ENCODE measurements at regions not wholly inside any gene's neighbourhood (a gene's known extent, or its start where the extent isn't known, plus 50 kb on each side); places are given as distances from the start of the nearest gene placed in this dataset.
A peak's percentile ranks its signal among the peaks of the same experiment; 100 is the strongest.

DNA sequence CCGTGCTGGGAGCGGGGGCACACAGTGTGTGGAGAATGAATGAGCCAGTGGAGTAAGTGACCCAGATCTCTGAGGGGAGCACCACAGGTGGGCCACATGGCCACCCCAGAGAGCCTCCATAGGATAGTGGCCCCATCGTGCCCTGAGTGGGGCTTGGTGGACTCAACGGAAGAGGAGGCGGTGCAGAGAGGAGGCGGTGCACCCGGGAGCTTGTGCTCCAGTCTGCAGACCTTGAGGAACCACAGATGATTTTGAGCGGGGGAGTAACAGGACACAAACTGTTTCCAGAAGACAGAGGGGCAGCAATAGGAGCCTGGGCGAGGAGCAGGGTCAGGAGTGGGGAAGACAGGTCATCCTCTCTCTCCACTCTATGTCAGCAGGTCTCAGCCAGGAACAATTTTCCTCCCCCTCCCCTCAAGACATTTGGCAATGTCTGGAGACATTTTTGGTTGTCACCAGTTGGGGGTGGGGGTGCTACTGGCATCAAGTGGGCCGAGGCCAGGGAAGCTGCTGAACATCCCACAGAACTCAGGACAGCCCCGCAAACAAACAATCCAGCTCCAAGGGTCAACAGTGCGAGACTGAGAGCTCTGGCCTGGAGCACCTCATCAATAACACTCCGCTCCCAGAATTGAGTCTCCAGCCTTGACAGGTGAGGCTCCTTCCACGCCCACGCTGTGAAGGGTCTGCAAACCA lies 182.2 kb downstream of the USP12 start:
- Histone ChIP-seq H3K4me1 (ENCODE audit: control insufficient read depth, insufficient read depth, low read length) (no peaks in the 10 kb centered on the region), H3K36me3 (ENCODE audit: control insufficient read depth, insufficient read depth, low read length) (no peaks in the 10 kb centered on the region), H3K4me3 (ENCODE audit: low read length) (no peak overlapping the region), H3K27me3 (ENCODE audit: control insufficient read depth, insufficient read depth, low read length) (no peaks in the 10 kb centered on the region), H3K27ac (ENCODE audit: low read length) (no peak overlapping the region), H3K9me3 (ENCODE audit: control insufficient read depth, insufficient read depth, low read length) (no peaks in the 10 kb centered on the region)
- WGBS (ENCODE audit: insufficient coverage, insufficient read length) = no CpG with 5 or more reads among the region's 15 CpGs
- no peak for DNase-seq (ENCODE audit: low read depth, low spot score)

DNA sequence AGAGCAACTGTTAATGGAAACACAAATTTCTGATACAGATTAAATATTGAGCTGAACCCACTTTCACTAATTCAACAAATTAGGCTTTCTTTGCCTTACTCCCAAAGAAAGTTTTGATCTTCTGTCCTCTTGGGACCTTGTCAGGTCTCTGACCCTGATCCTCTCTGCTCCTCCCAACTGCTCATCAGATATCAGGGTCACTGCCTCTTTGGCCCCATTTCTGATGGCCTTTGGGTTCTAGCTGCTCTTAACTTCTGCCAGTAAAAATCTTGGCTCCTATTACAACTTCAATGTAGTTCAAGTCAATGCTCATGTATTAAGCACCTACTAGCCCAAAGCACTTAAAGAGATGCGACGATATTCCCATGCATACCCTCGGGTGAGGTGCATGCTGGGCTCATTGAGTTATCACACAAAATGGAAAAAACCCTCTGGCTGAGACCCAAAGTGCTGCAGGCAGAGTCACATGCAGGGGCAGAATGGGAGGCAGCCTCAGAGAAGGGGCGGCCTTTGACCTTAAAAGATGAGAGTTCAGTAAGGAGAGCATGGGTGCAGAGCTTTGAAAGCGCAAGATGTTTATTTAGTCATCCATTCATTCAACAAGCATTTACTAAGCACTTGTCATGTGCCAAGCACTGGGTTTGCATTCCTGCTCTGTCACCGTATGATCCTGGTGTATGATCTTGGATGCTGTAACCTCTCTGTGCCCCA lies 183.4 kb downstream of the USP12 start:
- no peaks in the 10 kb centered on the region for H3K27me3 ChIP-seq (ENCODE audit: control insufficient read depth, insufficient read depth, low read length)
- no peaks in the 10 kb centered on the region for H3K9me3 ChIP-seq (ENCODE audit: control insufficient read depth, insufficient read depth, low read length)
- no peak overlapping the region for H3K4me3 ChIP-seq (ENCODE audit: low read length)
- no peaks in the 10 kb centered on the region for H3K36me3 ChIP-seq (ENCODE audit: control insufficient read depth, insufficient read depth, low read length)
- no CpG with 5 or more reads among the region's 6 CpGs for WGBS (ENCODE audit: insufficient coverage, insufficient read length)
- no peak for DNase-seq (ENCODE audit: low read depth, low spot score)
- 0 out of 2 replicates have a peak, but pooled peaks cover under 1% of the 10 kb centered on the region for H3K4me1 ChIP-seq (ENCODE audit: control insufficient read depth, insufficient read depth, low read length)
- no peak overlapping the region for H3K27ac ChIP-seq (ENCODE audit: low read length)

DNA sequence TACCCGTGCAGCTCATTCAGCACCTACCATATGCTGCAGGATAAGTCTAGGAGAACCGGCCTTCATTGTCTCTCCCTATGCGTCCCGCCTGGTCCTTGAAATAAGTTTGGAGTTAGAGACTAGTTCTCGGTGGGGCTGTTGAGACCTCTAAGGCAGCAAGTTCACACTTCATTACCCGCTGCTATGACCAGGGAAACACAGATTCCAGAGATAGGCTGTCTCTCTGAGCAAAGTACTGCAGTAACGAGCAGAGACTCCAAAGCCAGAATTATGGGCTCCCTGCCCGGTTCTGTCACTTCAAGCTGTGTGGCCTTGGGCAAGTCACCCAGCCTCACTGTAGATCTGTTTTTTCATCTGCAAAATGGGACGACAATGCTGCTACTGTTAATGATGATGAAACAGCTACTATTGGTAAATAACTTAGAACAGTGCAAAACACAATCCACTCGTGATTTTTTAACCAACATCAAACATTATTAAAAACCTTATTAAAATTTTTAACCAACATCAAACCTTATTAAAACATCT lies 184.1 kb downstream of the USP12 start:
- no peaks in the 10 kb centered on the region for H3K9me3 ChIP-seq (ENCODE audit: control insufficient read depth, insufficient read depth, low read length)
- 0 out of 2 replicates have a peak, but pooled peaks cover 3% of the 10 kb centered on the region for H3K4me1 ChIP-seq (ENCODE audit: control insufficient read depth, insufficient read depth, low read length)
- DNase-seq (ENCODE audit: low read depth, low spot score) = no peak
- no peaks in the 10 kb centered on the region for H3K36me3 ChIP-seq (ENCODE audit: control insufficient read depth, insufficient read depth, low read length)
- H3K4me3 ChIP-seq (ENCODE audit: low read length) = no peak overlapping the region
- WGBS (ENCODE audit: insufficient coverage, insufficient read length) = 100% methylated on average over 1 of the region's 10 CpGs
- no peaks in the 10 kb centered on the region for H3K27me3 ChIP-seq (ENCODE audit: control insufficient read depth, insufficient read depth, low read length)
- H3K27ac ChIP-seq (ENCODE audit: low read length) = no peak overlapping the region

DNA sequence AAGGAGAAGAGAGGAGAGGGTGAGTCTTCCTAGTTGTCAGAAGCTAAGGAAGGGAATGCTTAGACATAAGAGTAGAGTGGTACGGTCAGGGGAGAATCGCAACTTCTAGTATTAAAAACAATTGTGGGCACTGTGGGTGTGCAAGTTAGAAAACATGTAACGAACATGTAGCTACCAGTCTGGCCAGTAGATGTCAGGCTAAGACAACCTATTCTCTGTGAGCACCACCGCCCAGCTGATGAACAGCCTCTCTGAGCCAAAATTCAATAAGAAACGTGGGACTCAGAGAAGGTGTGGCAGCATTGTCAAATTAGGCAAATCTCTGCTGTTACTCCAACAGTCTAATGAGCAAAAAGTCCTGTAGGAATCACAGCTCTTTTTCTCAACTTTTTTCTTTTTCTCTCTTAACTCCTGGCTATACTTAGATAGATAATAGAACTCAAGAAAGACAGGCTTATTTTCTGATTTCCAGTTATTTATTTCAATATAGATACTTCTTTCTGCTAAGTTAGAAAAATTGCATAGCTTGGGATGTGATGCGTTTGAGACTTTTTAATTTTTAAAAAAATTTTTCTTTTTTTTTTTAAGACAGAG lies 186.2 kb downstream of the USP12 start:
- Histone ChIP-seq H3K4me3 (ENCODE audit: low read length) (no peak overlapping the region), H3K4me1 (ENCODE audit: control insufficient read depth, insufficient read depth, low read length) (0 out of 2 replicates have a peak, but pooled peaks cover 3% of the 10 kb centered on the region), H3K36me3 (ENCODE audit: control insufficient read depth, insufficient read depth, low read length) (no peaks in the 10 kb centered on the region), H3K27me3 (ENCODE audit: control insufficient read depth, insufficient read depth, low read length) (no peaks in the 10 kb centered on the region), H3K9me3 (ENCODE audit: control insufficient read depth, insufficient read depth, low read length) (no peaks in the 10 kb centered on the region), H3K27ac (ENCODE audit: low read length) (no peak overlapping the region)
- no CpG with 5 or more reads among the region's 6 CpGs for WGBS (ENCODE audit: insufficient coverage, insufficient read length)
- peak; percentile 74 for DNase-seq (ENCODE audit: low read depth, low spot score)

DNA sequence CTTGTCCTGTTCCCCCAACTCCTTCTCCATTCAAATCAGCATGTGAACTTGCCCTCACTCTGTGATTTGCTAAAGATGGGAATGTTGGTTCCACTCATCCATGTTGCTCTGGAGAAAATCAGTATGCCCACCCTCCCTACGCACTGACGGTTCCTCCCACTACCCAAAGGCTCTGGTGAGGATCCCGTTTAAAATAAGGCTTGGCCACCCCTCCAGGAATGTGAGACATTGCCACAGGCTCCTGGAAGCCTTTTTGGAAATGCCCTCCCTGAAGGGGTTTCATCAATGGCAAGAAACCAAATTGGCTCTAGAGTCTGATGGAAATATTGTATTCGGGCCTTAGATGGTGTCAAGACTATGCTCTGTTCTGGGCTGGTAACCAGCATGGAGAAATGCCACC lies 187.3 kb downstream of the USP12 start:
- no peak overlapping the region for H3K4me3 ChIP-seq (ENCODE audit: low read length)
- H3K27me3 ChIP-seq (ENCODE audit: control insufficient read depth, insufficient read depth, low read length) = no peaks in the 10 kb centered on the region
- no peaks in the 10 kb centered on the region for H3K9me3 ChIP-seq (ENCODE audit: control insufficient read depth, insufficient read depth, low read length)
- 0 out of 2 replicates have a peak, but pooled peaks cover 3% of the 10 kb centered on the region for H3K4me1 ChIP-seq (ENCODE audit: control insufficient read depth, insufficient read depth, low read length)
- no peak for DNase-seq (ENCODE audit: low read depth, low spot score)
- no peak overlapping the region for H3K27ac ChIP-seq (ENCODE audit: low read length)
- no peaks in the 10 kb centered on the region for H3K36me3 ChIP-seq (ENCODE audit: control insufficient read depth, insufficient read depth, low read length)
- WGBS (ENCODE audit: insufficient coverage, insufficient read length) = no CpG with 5 or more reads among the region's 4 CpGs

DNA sequence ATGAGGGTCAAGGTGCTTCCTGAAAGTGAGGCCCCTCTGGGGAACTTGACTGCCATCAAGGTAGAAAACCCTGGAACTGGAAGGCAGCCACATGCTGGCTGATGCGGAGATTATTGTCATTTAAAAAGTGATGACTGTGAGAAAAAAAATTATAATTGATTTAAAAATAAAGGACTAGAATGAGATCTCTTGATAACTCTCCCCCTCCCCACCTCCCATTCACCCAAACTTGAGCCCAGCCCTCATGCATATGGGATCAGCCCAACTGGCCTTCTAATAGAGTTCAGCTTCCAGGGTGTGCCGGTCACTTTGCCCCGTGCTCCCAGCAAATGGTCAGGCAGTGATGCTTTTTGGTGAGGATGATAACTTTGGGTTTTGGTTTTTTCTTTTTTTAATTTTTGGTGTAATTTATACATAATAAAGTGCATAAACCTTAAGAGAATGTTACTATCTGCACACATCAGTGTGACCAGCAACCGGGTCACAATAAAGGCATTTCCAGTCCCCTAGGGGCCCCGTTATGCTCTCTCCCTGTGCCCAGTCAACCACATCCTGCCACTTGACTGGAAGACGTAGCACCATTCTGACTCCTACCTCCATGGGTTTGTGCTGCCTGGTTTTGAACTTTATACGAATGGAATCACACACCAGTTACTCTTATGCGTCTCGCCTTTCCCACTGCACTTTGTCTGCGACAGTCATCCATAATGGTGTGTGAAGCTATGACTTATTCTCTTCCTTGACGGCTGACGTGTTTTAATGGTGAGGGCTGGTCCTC lies 187.9 kb downstream of the USP12 start:
- H3K36me3 ChIP-seq (ENCODE audit: control insufficient read depth, insufficient read depth, low read length) = no peaks in the 10 kb centered on the region
- WGBS (ENCODE audit: insufficient coverage, insufficient read length) = no CpG with 5 or more reads among the region's 12 CpGs
- no peak overlapping the region for H3K4me3 ChIP-seq (ENCODE audit: low read length)
- H3K9me3 ChIP-seq (ENCODE audit: control insufficient read depth, insufficient read depth, low read length) = no peaks in the 10 kb centered on the region
- H3K27ac ChIP-seq (ENCODE audit: low read length) = no peak overlapping the region
- H3K4me1 ChIP-seq (ENCODE audit: control insufficient read depth, insufficient read depth, low read length) = 0 out of 2 replicates have a peak, but pooled peaks cover 3% of the 10 kb centered on the region
- no peak for DNase-seq (ENCODE audit: low read depth, low spot score)
- H3K27me3 ChIP-seq (ENCODE audit: control insufficient read depth, insufficient read depth, low read length) = no peaks in the 10 kb centered on the region

DNA sequence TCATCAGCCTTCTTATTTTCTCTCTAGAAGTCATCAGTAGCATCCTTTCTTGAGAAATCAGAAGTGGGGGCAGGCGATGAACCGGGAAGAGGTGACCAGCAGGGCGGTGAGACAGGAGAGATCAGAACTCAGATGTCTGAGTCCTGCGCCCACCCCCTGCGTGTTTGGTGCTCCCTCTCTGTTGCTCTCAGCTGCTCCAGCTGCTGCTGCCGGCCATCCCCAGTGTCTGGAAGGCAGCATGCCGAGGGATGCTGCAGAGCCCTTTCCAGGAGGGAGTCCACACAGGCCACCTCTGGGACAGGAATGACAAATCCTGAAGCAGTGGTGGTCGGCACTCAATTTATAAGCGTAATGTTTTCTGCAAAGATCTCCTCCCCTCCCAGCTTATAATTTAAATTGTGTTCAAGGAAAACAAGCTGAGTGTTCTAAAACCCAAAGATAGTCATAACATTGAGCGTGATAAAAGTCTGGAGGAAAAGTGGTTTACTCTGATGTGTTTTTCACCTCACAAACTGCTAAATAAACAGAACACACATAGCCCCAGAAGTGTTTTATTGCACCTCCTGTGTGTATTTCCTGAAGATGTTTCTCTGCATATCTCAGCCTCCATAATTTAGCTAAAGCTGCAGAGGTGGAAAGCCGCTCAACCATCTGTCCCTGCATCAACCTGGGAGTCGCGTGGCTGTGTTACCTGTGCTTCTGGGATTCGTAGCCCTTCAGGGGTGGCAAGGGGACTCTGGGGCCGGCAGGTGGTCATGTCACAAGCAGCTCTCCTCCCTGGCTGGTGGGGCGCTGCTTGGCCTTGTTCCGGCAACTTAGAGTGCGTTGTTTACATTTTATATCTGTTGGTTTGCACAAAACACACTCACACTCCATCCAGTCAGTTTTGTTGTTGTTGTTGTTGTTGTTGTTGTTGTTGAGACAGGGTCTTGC lies 191.2 kb downstream of the USP12 start:
- H3K27ac ChIP-seq (ENCODE audit: low read length) = no peak overlapping the region
- H3K9me3 ChIP-seq (ENCODE audit: control insufficient read depth, insufficient read depth, low read length) = no peaks in the 10 kb centered on the region
- WGBS (ENCODE audit: insufficient coverage, insufficient read length) = no CpG with 5 or more reads among the region's 18 CpGs
- H3K4me3 ChIP-seq (ENCODE audit: low read length) = no peak overlapping the region
- no peaks in the 10 kb centered on the region for H3K27me3 ChIP-seq (ENCODE audit: control insufficient read depth, insufficient read depth, low read length)
- H3K36me3 ChIP-seq (ENCODE audit: control insufficient read depth, insufficient read depth, low read length) = no peaks in the 10 kb centered on the region
- no peak for DNase-seq (ENCODE audit: low read depth, low spot score)
- 0 out of 2 replicates have a peak, but pooled peaks cover 3% of the 10 kb centered on the region for H3K4me1 ChIP-seq (ENCODE audit: control insufficient read depth, insufficient read depth, low read length)

DNA sequence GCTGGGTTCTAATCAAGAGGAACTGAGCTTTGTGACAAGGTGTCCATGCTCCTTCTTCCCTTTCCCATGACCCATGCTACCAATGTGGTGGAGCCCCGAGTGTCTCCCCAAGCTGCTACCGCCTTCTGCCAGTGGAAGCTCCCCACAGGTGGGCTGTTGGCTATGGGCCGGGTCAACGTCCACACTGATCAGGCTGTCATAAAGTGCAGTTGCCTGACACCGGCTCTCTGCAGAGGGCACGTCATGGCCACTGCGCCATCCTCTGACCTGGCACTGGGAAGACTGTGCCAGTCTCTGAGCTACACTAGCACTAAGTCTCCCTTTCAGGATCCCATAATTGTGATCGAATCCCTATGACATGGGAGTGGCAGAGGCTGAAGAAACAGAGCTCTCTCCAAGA lies 192.3 kb downstream of the USP12 start:
- Histone ChIP-seq H3K4me1 (ENCODE audit: control insufficient read depth, insufficient read depth, low read length) (0 out of 2 replicates have a peak, but pooled peaks cover 3% of the 10 kb centered on the region), H3K36me3 (ENCODE audit: control insufficient read depth, insufficient read depth, low read length) (no peaks in the 10 kb centered on the region), H3K27ac (ENCODE audit: low read length) (no peak overlapping the region), H3K27me3 (ENCODE audit: control insufficient read depth, insufficient read depth, low read length) (no peaks in the 10 kb centered on the region), H3K9me3 (ENCODE audit: control insufficient read depth, insufficient read depth, low read length) (no peaks in the 10 kb centered on the region), H3K4me3 (ENCODE audit: low read length) (no peak overlapping the region)
- no CpG with 5 or more reads among the region's 8 CpGs for WGBS (ENCODE audit: insufficient coverage, insufficient read length)
- no peak for DNase-seq (ENCODE audit: low read depth, low spot score)

DNA sequence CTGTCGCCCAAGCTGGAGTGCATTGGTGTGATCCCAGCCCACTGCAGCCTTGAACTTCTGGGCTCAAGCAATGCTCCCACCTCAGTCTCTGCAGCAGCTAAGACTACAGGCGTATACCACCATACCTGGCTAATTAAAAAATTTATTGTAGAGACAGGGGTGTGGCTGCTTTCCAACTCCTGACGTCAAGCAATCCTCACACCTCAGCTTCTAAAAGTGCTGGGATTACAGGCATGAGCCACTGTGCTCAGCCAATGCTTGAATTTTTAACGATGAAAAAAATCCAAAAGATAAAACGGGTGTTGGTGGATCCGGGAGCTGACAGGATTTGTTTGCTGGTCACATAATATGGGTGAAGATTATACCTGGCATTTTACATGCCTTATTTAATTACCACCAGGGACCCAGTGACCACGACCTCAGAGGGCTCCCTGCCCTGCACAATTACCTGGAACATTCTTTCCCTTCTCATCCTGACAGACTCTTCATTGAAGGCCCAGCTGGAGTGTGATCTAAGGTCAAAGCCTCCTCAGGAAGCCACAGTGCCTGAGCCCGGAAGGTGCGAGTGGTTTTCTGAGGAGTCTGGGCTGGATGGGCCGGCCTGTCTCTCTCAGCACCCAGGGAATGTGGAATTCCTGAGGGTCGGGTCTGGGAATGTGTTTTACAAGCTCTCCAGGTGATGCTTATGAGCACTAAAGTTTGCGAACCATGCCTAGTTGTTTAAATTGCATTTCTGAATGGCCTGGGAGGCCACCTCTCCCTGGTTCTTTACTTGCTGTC lies 193.3 kb downstream of the USP12 start:
- no peaks in the 10 kb centered on the region for H3K27me3 ChIP-seq (ENCODE audit: control insufficient read depth, insufficient read depth, low read length)
- peak; percentile 27 for DNase-seq (ENCODE audit: low read depth, low spot score)
- no peaks in the 10 kb centered on the region for H3K9me3 ChIP-seq (ENCODE audit: control insufficient read depth, insufficient read depth, low read length)
- H3K4me1 ChIP-seq (ENCODE audit: control insufficient read depth, insufficient read depth, low read length) = 0 out of 2 replicates have a peak, but pooled peaks cover 3% of the 10 kb centered on the region
- H3K27ac ChIP-seq (ENCODE audit: low read length) = no peak overlapping the region
- no peaks in the 10 kb centered on the region for H3K36me3 ChIP-seq (ENCODE audit: control insufficient read depth, insufficient read depth, low read length)
- H3K4me3 ChIP-seq (ENCODE audit: low read length) = no peak overlapping the region
- WGBS (ENCODE audit: insufficient coverage, insufficient read length) = no CpG with 5 or more reads among the region's 12 CpGs

All from iPS DF 6.9 (cell line).